HG02798 (cell line): ENCODE measurements at regions not wholly inside any gene's neighbourhood (a gene's known extent, or its start where the extent isn't known, plus 50 kb on each side); places are given as distances from the start of the nearest gene placed in this dataset.

ENCODE experiments used
- ATAC-seq: cut with Tn5 transposase; IDR thresholded peaks from one replicate; pipeline ENCODE4 v1.9.1; 2021; ENCODE audit warnings: mild to moderate bottlenecking; ENCODE audit not compliant: unreplicated experiment, poor library complexity

GRCh38 chr7:42625421-42625820 is 286.4 kb downstream of the C7orf25 start:
- ATAC-seq, result no peak

- ATAC-seq, result no peak
Measured at GRCh38 chr7:42624471-42624870, 287.4 kb downstream of the C7orf25 start.

GRCh38 chr7:42621543-42622219 is 290.2 kb downstream of the C7orf25 start:
- no peak for ATAC-seq

GRCh38 chr7:42618651-42619360 is 293.1 kb downstream of the C7orf25 start:
- ATAC-seq, result no peak

- no peak for ATAC-seq
Measured at GRCh38 chr7:42617806-42618457, 293.9 kb downstream of the C7orf25 start.

- no peak for ATAC-seq
Measured at GRCh38 chr7:42617071-42617765, 294.7 kb downstream of the C7orf25 start.

GRCh38 chr7:42614636-42615035 is 297.2 kb downstream of the C7orf25 start:
- no peak for ATAC-seq

- no peak for ATAC-seq
Measured at GRCh38 chr7:42611961-42612360, 299.9 kb downstream of the C7orf25 start.

- ATAC-seq, result no peak
Measured at GRCh38 chr7:42611289-42611928, 300.5 kb downstream of the C7orf25 start.

GRCh38 chr7:42606193-42606905 is 305.5 kb downstream of the C7orf25 start:
- ATAC-seq, result no peak

GRCh38 chr7:42605406-42606192 is 306.3 kb downstream of the C7orf25 start:
- no peak for ATAC-seq

- no peak for ATAC-seq
Measured at GRCh38 chr7:42603496-42603895, 308.4 kb downstream of the C7orf25 start.

GRCh38 chr7:42597300-42597699 is 314.6 kb downstream of the C7orf25 start:
- ATAC-seq, result no peak

GRCh38 chr7:42596737-42597136 is 315.1 kb downstream of the C7orf25 start:
- ATAC-seq, result no peak

- no peak for ATAC-seq
Measured at GRCh38 chr7:42593860-42594259, 318.0 kb downstream of the C7orf25 start.

GRCh38 chr7:42590771-42591310 is 321.0 kb downstream of the C7orf25 start:
- ATAC-seq, result no peak

GRCh38 chr7:42588876-42589275 is 323.0 kb downstream of the C7orf25 start:
- ATAC-seq, result no peak

GRCh38 chr7:42587806-42588205 is 324.1 kb downstream of the C7orf25 start:
- no peak for ATAC-seq

- no peak for ATAC-seq
Measured at GRCh38 chr7:42580061-42580460, 331.8 kb downstream of the C7orf25 start.
